CD4-positive, alpha-beta memory T cell (primary cell): ENCODE measurements at regions not wholly inside any gene's neighbourhood (a gene's known extent, or its start where the extent isn't known, plus 50 kb on each side); places are given as distances from the start of the nearest gene placed in this dataset.
"Not testable (repeated sequence)": the region's sequence is repeated elsewhere in the genome, so short reads cannot be mapped to it uniquely, and the experiment has no call there.

Experiments
- CTCF ChIA-PET: fragments of 350-600 bp; sonication (Branson Sonifier 250); formaldehyde crosslinking; loops from one replicate; lab custom pipeline; 2021; ENCODE audit warnings: inconsistent platforms; ENCODE audit not compliant: partially characterized antibody; lab: Charles Lee
- POLR2A ChIA-PET: fragments of 350-600 bp; sonication (Branson Sonifier 250); formaldehyde crosslinking; loops from one replicate; lab custom pipeline; 2021; ENCODE audit not compliant: partially characterized antibody; lab: Charles Lee
- DNase-seq, 5 donors: peaks; one replicate each; pipeline versions ENCODE4 v3.0.0 to v3.0.0-alpha.2; 2020 to 2022; ENCODE audit warnings: mixed read lengths in 1 of 5
- H3K27ac ChIP-seq: one replicate; pipeline ENCODE4 v1.7.0; 2013; ENCODE audit warnings: low read depth, low read length
- H3K27me3 ChIP-seq: 2 replicates; pipeline ENCODE4 v1.7.0; 2013; ENCODE audit warnings: mild to moderate bottlenecking, low read length, moderate library complexity; ENCODE audit not compliant: insufficient read depth
- H3K36me3 ChIP-seq: 2 replicates; pipeline ENCODE4 v1.7.0; 2013; ENCODE audit warnings: mild to moderate bottlenecking, low read length, moderate library complexity; ENCODE audit not compliant: insufficient read depth
- H3K4me1 ChIP-seq: 2 replicates; pipeline ENCODE4 v1.7.0; 2013; ENCODE audit warnings: mild to moderate bottlenecking, low read length, moderate library complexity; ENCODE audit not compliant: insufficient read depth
- H3K4me3 ChIP-seq, 2 donors: one replicate each; pipeline ENCODE4 v1.7.0; 2013; ENCODE audit warnings: low read length in 2 of 2, mild to moderate bottlenecking in 1 of 2
- H3K9me3 ChIP-seq, 2 donors: one replicate each; pipeline ENCODE4 v1.7.0; 2013; ENCODE audit warnings: low read length in 2 of 2, control low read depth in 1 of 2; ENCODE audit not compliant: control insufficient read depth in 1 of 2
- H3K27ac Mint-ChIP-seq, 7 donors: one replicate each; pipeline ENCODE4 v1.8.0; 2020 to 2021; ENCODE audit warnings: mixed read lengths in 7 of 7, mild to moderate bottlenecking in 6 of 7, inconsistent platforms in 3 of 7, moderate library complexity in 3 of 7
- H3K27me3 Mint-ChIP-seq, 2 donors: one replicate each; pipeline ENCODE4 v1.8.0; 2020 to 2021; ENCODE audit warnings: mixed read lengths in 2 of 2
- H3K36me3 Mint-ChIP-seq, 2 donors: one replicate each; pipeline ENCODE4 v1.8.0; 2020 to 2021; ENCODE audit warnings: mixed read lengths in 2 of 2, inconsistent platforms in 1 of 2, mild to moderate bottlenecking in 1 of 2
- H3K4me1 Mint-ChIP-seq, 4 donors: one replicate each; pipeline ENCODE4 v1.8.0; 2020 to 2021; ENCODE audit warnings: mixed read lengths in 4 of 4, mild to moderate bottlenecking in 1 of 4
- H3K4me3 Mint-ChIP-seq, 8 donors: one replicate each; pipeline ENCODE4 v1.8.0; 2020 to 2021; ENCODE audit warnings: mixed read lengths in 8 of 8, mild to moderate bottlenecking in 7 of 8, moderate library complexity in 6 of 8, inconsistent platforms in 3 of 8
- H3K9me3 Mint-ChIP-seq, 8 donors: one replicate each; pipeline ENCODE4 v1.8.0; 2020 to 2021; ENCODE audit warnings: mixed read lengths in 8 of 8, mild to moderate bottlenecking in 5 of 8, inconsistent platforms in 3 of 8, moderate library complexity in 1 of 8
- intact Hi-C: fragments of 100-400 bp; cut with micrococcal nuclease; formaldehyde crosslinking; loops from one replicate; pipeline ENCODE4 v1.15.1; 2023

DNA sequence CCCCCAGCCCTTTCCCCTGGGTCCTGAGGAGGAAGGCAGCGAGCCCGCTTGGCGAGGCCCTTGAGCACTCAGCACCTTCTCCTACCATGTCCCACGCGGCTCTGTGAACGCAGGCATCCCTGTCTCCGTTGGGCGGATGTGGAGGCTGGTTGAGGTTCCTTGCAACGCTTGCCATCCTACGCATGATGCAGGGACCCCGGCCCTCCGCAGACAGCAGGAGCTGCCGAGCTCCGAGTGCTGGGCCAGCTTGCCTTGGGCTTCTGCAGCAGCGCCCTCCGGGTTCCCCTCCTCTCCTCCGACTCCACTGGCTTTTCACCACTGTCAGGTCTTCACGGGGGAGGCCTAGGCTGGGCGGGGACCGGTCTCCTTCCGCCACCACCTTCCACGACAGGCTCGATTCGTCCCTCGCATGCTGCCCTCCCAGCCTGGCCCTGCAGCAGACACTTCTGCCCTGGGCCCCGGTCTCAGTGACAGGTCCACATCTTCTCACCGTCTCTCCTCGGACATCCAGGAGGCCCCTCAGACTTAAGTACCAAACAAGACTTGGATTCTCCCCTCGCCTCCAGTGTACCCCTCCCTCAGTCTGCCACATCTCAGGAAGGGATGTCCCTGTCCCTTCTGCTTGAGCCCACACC, 67.6 kb upstream of the HGFAC start:
- no peaks in the 10 kb centered on the region for H3K36me3 ChIP-seq
- H3K4me1 Mint-ChIP-seq, result peaks cover 7 to 38% (median 23%) of the 10 kb centered on the region in 4 donors
- DNase-seq, result no peak
- H3K4me1 ChIP-seq, result peaks cover 26% of the 10 kb centered on the region
- no peak overlapping the region for H3K4me3 Mint-ChIP-seq
- H3K27me3 Mint-ChIP-seq, result peaks cover 6 to 9% of the 10 kb centered on the region in 2 donors
- CTCF ChIA-PET, result no interaction called here
- no peaks in the 10 kb centered on the region for H3K27me3 ChIP-seq
- H3K27ac ChIP-seq, result no peak overlapping the region
- intact Hi-C loops, result no loop called here
- H3K4me3 ChIP-seq, result no peak overlapping the region
- H3K36me3 Mint-ChIP-seq, result peaks cover 0 to 14% of the 10 kb centered on the region in 2 donors
- POLR2A ChIA-PET, result no interaction called here
- peaks cover 0 to 7% (median 3%) of the 10 kb centered on the region in 8 donors for H3K9me3 Mint-ChIP-seq
- H3K27ac Mint-ChIP-seq, result no peak overlapping the region
- H3K9me3 ChIP-seq, result no peaks in the 10 kb centered on the region

DNA sequence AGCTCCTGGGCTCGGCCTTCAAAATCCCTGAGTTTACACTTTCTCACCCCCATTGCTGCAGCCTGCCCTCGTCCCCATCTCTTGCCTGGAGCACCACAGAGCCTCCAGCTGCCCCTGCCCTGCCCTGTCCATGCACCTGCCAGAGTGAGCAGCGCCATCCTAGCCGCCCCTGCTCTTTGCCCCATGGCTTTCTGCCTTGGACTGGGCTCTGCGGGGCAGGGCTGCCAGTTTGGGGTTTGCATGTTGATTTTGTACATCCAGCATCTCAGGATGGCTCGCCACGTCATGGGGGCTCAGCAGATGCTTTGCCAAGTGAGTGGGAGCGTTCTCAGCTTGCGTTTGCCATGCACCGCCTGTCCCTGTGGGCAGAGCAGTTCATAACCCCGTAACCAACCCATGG, 67.1 kb upstream of the HGFAC start:
- Histone ChIP-seq H3K4me3 (no peak overlapping the region), H3K9me3 (no peaks in the 10 kb centered on the region), H3K36me3 (no peaks in the 10 kb centered on the region), H3K27me3 (no peaks in the 10 kb centered on the region), H3K27ac (no peak overlapping the region), H3K4me1 (peaks cover 21% of the 10 kb centered on the region)
- intact Hi-C loops, result no loop called here
- H3K4me3 Mint-ChIP-seq, result no peak overlapping the region
- CTCF ChIA-PET, result no interaction called here
- no peak for DNase-seq
- H3K27ac Mint-ChIP-seq, result no peak overlapping the region
- H3K27me3 Mint-ChIP-seq, result peaks cover 5 to 7% of the 10 kb centered on the region in 2 donors
- POLR2A ChIA-PET, result interaction anchor here (0.7 kb wide), 1 partner anchor 277 kb away, joined by 4 read pairs; no protein-coding TSS in a partner anchor
- peaks cover 0 to 17% of the 10 kb centered on the region in 2 donors for H3K36me3 Mint-ChIP-seq
- peaks cover 5 to 33% (median 18%) of the 10 kb centered on the region in 4 donors for H3K4me1 Mint-ChIP-seq
- H3K9me3 Mint-ChIP-seq, result peaks cover 0 to 11% (median 6%) of the 10 kb centered on the region in 8 donors

DNA sequence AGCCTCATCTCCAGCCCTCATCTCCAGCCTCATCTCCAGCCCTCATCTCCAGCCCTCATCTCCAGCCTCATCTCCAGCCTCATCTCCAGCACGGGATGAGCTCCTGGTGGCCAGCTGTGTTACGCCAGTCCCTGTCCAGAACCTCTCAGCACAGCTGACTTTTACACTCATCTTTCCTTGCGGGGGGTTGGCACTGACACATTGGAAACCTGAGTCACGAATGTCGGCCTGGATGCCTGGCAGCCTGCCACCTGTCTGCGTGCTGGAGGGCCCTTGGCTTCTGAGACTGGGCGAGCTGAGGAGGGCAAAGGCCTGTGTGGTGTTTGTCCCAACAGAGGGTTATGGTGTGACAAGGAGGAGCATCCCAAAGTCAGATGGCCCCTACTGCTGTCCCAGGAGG, 66.1 kb upstream of the HGFAC start:
- no peak overlapping the region for H3K4me3 Mint-ChIP-seq
- peaks cover 0 to 24% (median 10%) of the 10 kb centered on the region in 4 donors for H3K4me1 Mint-ChIP-seq
- peaks cover 0 to 9% of the 10 kb centered on the region in 2 donors for H3K9me3 ChIP-seq
- H3K27me3 Mint-ChIP-seq, result peaks cover 4 to 5% of the 10 kb centered on the region in 2 donors
- no peak overlapping the region for H3K27ac Mint-ChIP-seq
- H3K9me3 Mint-ChIP-seq, result peaks cover 0 to 20% (median 12%) of the 10 kb centered on the region in 8 donors
- no peaks in the 10 kb centered on the region for H3K36me3 ChIP-seq
- ChIA-PET POLR2A (no interaction called here), CTCF (no interaction called here)
- H3K4me1 ChIP-seq, result peaks cover 11% of the 10 kb centered on the region
- intact Hi-C loops, result no loop called here
- no peak for DNase-seq
- no peak overlapping the region for H3K27ac ChIP-seq
- no peaks in the 10 kb centered on the region for H3K27me3 ChIP-seq
- peaks cover 0 to 20% of the 10 kb centered on the region in 2 donors for H3K36me3 Mint-ChIP-seq
- H3K4me3 ChIP-seq, result no peak overlapping the region

DNA sequence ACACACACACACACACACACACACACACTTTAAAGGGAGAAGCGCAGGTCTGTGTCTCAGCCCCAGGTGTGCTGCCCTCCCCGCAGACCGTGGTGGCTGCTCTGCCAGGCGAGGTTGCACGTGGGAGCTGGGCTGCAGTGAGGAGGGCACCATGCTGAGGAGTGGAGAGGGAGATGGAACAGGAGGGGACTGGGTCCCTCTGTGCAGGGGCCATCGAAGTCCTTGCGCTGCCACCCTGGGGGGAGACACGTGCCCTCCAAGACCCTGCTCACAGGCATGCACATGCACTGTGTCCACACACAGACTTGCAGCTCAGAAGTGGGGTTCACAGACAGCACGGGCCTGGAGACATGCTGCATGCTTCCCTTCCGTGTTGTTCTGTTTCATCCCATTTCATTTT, 65.5 kb upstream of the HGFAC start:
- H3K4me3 ChIP-seq, result no peak overlapping the region
- H3K36me3 ChIP-seq, result no peaks in the 10 kb centered on the region
- H3K27me3 ChIP-seq, result no peaks in the 10 kb centered on the region
- POLR2A ChIA-PET, result no interaction called here
- DNase-seq, result no peak
- no peak overlapping the region for H3K27ac ChIP-seq
- Mint-ChIP-seq H3K9me3 (peaks cover 0 to 26% (median 16%) of the 10 kb centered on the region in 8 donors), H3K36me3 (peaks cover 0 to 24% of the 10 kb centered on the region in 2 donors), H3K27me3 (peaks cover 2 to 5% of the 10 kb centered on the region in 2 donors), H3K4me3 (no peak overlapping the region), H3K27ac (no peak overlapping the region), H3K4me1 (peaks cover 0 to 19% (median 6%) of the 10 kb centered on the region in 4 donors)
- H3K9me3 ChIP-seq, result peaks cover 0 to 12% of the 10 kb centered on the region in 2 donors
- CTCF ChIA-PET, result no interaction called here
- H3K4me1 ChIP-seq, result peaks cover 10% of the 10 kb centered on the region
- intact Hi-C loops, result no loop called here

DNA sequence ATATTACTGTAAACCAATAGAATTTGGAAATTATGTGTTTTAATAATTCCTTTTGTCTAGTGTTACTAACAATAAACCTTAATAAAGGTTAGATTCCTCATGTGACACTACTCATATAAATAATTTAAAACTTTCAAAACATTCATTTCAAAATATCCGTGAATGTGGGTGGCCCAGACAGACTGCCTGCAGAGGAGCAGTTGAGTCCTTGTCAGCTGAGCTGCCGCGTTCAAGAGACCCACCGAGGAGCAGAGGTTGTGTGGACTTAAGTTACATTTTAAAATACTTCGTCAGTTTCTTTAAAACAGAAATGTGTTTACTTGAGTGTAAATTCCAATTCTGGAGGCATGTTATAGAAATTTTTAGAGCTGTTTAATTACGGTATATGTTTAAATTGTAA, 64.2 kb upstream of the HGFAC start:
- Histone ChIP-seq H3K4me1 (peaks cover 10% of the 10 kb centered on the region), H3K4me3 (no peak overlapping the region), H3K9me3 (peaks cover 0 to 12% of the 10 kb centered on the region in 2 donors), H3K36me3 (no peaks in the 10 kb centered on the region), H3K27ac (no peak overlapping the region), H3K27me3 (no peaks in the 10 kb centered on the region)
- intact Hi-C loops, result no loop called here
- Mint-ChIP-seq H3K4me3 (no peak overlapping the region), H3K9me3 (peaks cover 0 to 31% (median 16%) of the 10 kb centered on the region in 8 donors), H3K36me3 (peaks cover 0 to 24% of the 10 kb centered on the region in 2 donors), H3K4me1 (peaks cover 0 to 13% (median 3%) of the 10 kb centered on the region in 4 donors), H3K27ac (no peak overlapping the region), H3K27me3 (no peaks in the 10 kb centered on the region)
- no peak for DNase-seq
- CTCF ChIA-PET, result no interaction called here
- POLR2A ChIA-PET, result no interaction called here

DNA sequence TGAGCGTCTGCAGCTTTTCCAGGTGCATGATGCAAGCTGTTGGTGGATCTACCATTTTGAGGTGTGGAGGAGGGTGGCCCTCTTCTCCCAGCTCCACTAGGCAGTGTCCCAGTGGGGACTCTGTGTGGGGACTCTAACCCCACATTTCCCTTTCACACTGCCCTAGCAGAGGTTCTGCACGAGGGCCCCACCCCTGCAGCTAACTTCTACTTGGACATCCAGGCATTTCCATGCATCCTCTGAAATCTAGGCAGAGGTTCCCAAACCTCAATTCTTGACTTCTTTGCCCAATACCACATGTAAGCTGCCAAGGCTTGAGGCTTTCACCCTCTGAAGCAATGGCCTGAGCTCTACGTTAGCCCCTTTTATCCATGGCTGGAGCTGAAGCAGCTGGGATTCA, 61.4 kb upstream of the HGFAC start:
- H3K27ac ChIP-seq, POLR2A ChIA-PET, H3K27me3 ChIP-seq, DNase-seq, H3K4me1 ChIP-seq, H3K4me3 Mint-ChIP-seq, intact Hi-C loops, CTCF ChIA-PET, H3K27me3 Mint-ChIP-seq, H3K4me1 Mint-ChIP-seq, H3K4me3 ChIP-seq, H3K36me3 ChIP-seq, H3K27ac Mint-ChIP-seq: not testable (repeated sequence)
- H3K9me3 ChIP-seq, result peaks cover 0 to 12% of the 10 kb centered on the region in 2 donors
- peaks cover 0 to 31% (median 16%) of the 10 kb centered on the region in 8 donors for H3K9me3 Mint-ChIP-seq
- peaks cover 0 to 24% of the 10 kb centered on the region in 2 donors for H3K36me3 Mint-ChIP-seq

DNA sequence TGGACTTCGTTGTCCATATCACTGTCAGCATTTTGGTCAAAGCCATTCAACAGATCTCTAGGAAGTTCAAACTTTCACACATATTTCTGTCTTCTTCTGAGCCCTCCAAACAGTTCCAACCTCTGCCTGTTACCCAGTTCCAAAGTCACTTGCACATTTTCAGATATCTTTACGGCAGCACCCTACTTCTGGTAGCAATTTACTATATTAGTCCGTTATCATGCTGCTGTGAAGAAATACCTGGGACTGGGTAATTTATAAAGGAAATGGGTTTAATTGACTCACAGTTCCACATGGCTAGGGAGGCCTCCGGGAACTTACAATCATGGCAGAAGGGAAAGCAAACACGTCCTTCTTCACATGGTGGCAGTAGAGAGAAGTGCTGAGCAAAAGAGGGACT, 60.6 kb upstream of the HGFAC start:
- H3K4me1 Mint-ChIP-seq, H3K36me3 ChIP-seq, H3K27me3 Mint-ChIP-seq, DNase-seq, H3K27me3 ChIP-seq, H3K4me3 ChIP-seq, CTCF ChIA-PET, H3K4me1 ChIP-seq, POLR2A ChIA-PET, intact Hi-C loops, H3K4me3 Mint-ChIP-seq, H3K27ac Mint-ChIP-seq, H3K27ac ChIP-seq: not testable (repeated sequence)
- peaks cover 0 to 24% of the 10 kb centered on the region in 2 donors for H3K36me3 Mint-ChIP-seq
- H3K9me3 Mint-ChIP-seq, result peaks cover 0 to 31% (median 16%) of the 10 kb centered on the region in 8 donors
- peaks cover 0 to 12% of the 10 kb centered on the region in 2 donors for H3K9me3 ChIP-seq
